ENCODE measurements at regions not wholly inside any gene's neighbourhood (a gene's known extent, or its start where the extent isn't known, plus 50 kb on each side); places are given as distances from the start of the nearest gene placed in this dataset.

- no peak for DNase-seq
Observed at GRCh38 chr20:51265361-51265760, 242.5 kb upstream of the KCNG1 start.

- DNase-seq, result no peak
Observed at GRCh38 chr20:51262240-51262639, 239.3 kb upstream of the KCNG1 start.

- no peak for DNase-seq
Observed at GRCh38 chr20:51259455-51259854, 236.5 kb upstream of the KCNG1 start.

GRCh38 chr20:51258582-51259165, 235.8 kb upstream of the KCNG1 start:
- DNase-seq, result no peak

- no peak for DNase-seq
Observed at GRCh38 chr20:51255417-51255816, 232.5 kb upstream of the KCNG1 start.

GRCh38 chr20:51253280-51253679, 230.4 kb upstream of the KCNG1 start:
- no peak for DNase-seq

GRCh38 chr20:51249781-51250180, 226.9 kb upstream of the KCNG1 start:
- no peak for DNase-seq

- no peak for DNase-seq
Observed at GRCh38 chr20:51249215-51249614, 226.3 kb upstream of the KCNG1 start.

GRCh38 chr20:51244466-51244865, 221.6 kb upstream of the KCNG1 start:
- no peak for DNase-seq

- DNase-seq, result no peak
Observed at GRCh38 chr20:51238675-51239305, 215.9 kb upstream of the KCNG1 start.

- no peak for DNase-seq
Observed at GRCh38 chr20:51237791-51238190, 214.9 kb upstream of the KCNG1 start.

GRCh38 chr20:51237278-51237677, 214.4 kb upstream of the KCNG1 start:
- no peak for DNase-seq

GRCh38 chr20:51236421-51236820, 213.5 kb upstream of the KCNG1 start:
- DNase-seq, result no peak

GRCh38 chr20:51233345-51233744, 210.4 kb upstream of the KCNG1 start:
- DNase-seq, result no peak

GRCh38 chr20:51230727-51231126, 207.8 kb upstream of the KCNG1 start:
- DNase-seq, result no peak

GRCh38 chr20:51228763-51229162, 205.9 kb upstream of the KCNG1 start:
- no peak for DNase-seq

GRCh38 chr20:51227744-51228143, 204.8 kb upstream of the KCNG1 start:
- DNase-seq, result no peak

- DNase-seq, result no peak
Observed at GRCh38 chr20:51223183-51223720, 200.3 kb upstream of the KCNG1 start.

GRCh38 chr20:51221791-51222408, 199.0 kb upstream of the KCNG1 start:
- no peak for DNase-seq

GRCh38 chr20:51221103-51221502, 198.2 kb upstream of the KCNG1 start:
- DNase-seq, result no peak

GRCh38 chr20:51220293-51220706, 197.4 kb upstream of the KCNG1 start:
- DNase-seq, result no peak

GRCh38 chr20:51219544-51219943, 196.6 kb upstream of the KCNG1 start:
- DNase-seq, result no peak

GRCh38 chr20:51218603-51219002, 195.7 kb upstream of the KCNG1 start:
- DNase-seq, result no peak

- no peak for DNase-seq
Observed at GRCh38 chr20:51217347-51218045, 194.6 kb upstream of the KCNG1 start.

All from NCI-H1092 (cell line).